Right lobe of liver (tissue), 4 donors: ENCODE measurements at regions not wholly inside any gene's neighbourhood (a gene's known extent, or its start where the extent isn't known, plus 50 kb on each side); places are given as distances from the start of the nearest gene placed in this dataset.

Experiments used
- POLR2A ChIP-seq: fragments of 450-650 bp; IDR thresholded peaks from one replicate; pipeline ENCODE4 v1.6.1; 2017; ENCODE audit warnings: antibody characterized with exemption, mild to moderate bottlenecking
- TF ChIP-seq, protein P1 (sequence below), 4 donors: fragments of 200-600 bp in 3 of 4; fragments of 450-650 bp in 1 of 4; IDR thresholded peaks; one replicate each; pipeline versions ENCODE4 v1.5.1 to v1.8.0; 2016 to 2022; ENCODE audit warnings: antibody characterized with exemption in 4 of 4, mild to moderate bottlenecking in 2 of 4
- donor health status: DM: no; HTN: no; CAD: no.
- donor health status: DM: no; HTN: no; CAD: no.
- donor health status: DM: no; HTN: yes; CAD: no.

DNA sequence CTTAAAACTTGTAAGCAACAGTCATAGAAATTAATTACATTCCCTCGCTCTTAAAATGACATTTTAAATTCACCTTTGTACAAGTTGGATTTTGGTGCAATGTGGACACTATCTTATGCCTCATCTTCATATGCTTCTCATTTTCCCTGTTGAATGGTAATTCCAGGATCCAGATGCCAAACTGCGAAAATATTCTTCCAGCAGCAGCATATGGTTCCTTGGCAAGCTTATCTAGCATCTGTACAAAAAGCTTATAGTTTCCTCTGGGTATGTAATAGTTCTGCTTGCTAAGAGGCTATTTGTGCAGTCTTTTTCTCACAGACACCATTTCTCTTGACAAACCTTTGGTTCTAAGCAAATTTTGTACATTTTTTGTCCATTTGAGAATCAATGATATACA is 2079.7 kb upstream of the AGA start:
- TF ChIP-seq, protein P1, sequence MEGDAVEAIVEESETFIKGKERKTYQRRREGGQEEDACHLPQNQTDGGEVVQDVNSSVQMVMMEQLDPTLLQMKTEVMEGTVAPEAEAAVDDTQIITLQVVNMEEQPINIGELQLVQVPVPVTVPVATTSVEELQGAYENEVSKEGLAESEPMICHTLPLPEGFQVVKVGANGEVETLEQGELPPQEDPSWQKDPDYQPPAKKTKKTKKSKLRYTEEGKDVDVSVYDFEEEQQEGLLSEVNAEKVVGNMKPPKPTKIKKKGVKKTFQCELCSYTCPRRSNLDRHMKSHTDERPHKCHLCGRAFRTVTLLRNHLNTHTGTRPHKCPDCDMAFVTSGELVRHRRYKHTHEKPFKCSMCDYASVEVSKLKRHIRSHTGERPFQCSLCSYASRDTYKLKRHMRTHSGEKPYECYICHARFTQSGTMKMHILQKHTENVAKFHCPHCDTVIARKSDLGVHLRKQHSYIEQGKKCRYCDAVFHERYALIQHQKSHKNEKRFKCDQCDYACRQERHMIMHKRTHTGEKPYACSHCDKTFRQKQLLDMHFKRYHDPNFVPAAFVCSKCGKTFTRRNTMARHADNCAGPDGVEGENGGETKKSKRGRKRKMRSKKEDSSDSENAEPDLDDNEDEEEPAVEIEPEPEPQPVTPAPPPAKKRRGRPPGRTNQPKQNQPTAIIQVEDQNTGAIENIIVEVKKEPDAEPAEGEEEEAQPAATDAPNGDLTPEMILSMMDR (IDR thresholded peaks at IDR 0.05), result no peak
- TF ChIP-seq POLR2A, result no peak
